A673 (cell line): ENCODE measurements at regions not wholly inside any gene's neighbourhood (a gene's known extent, or its start where the extent isn't known, plus 50 kb on each side); places are given as distances from the start of the nearest gene placed in this dataset.

Experiments used
- BruUV-seq: library from RNA; stranded (reverse); fragments of 400-500 nt; replicated peaks from 2 replicates; lab custom pipeline; 2021; lab: Mats Ljungman, UMichigan
- CTCF ChIA-PET: fragments of 300-600 bp; sonication (Branson Sonifier 250); formaldehyde crosslinking; loops from one replicate; lab custom pipeline; 2022; ENCODE audit warnings: antibody characterized with exemption; lab: Charles Lee
- POLR2A ChIA-PET: fragments of 300-600 bp; sonication (Branson Sonifier 250); formaldehyde crosslinking; loops from one replicate; lab custom pipeline; 2022; ENCODE audit warnings: antibody characterized with exemption; ENCODE audit not compliant: low non-redundant PET; lab: Charles Lee
- DNase-seq: peaks from one replicate; pipeline ENCODE4 v3.0.0-alpha.2; 2015; ENCODE audit warnings: low spot score
- H3K27ac ChIP-seq: fragments of 200-600 bp; sonication (generic); 2 replicates; pipeline ENCODE4 v1.5.1; 2016; ENCODE audit warnings: mixed run types, low read depth, mild to moderate bottlenecking, mixed read lengths, antibody characterized with exemption, low read length; ENCODE audit not compliant: poor library complexity, severe bottlenecking
- H3K27me3 ChIP-seq: fragments of 200-600 bp; sonication (generic); replicated peaks from 2 replicates; pipeline ENCODE4 v1.6.1; 2017; ENCODE audit warnings: mixed run types, low read depth, mild to moderate bottlenecking, mixed read lengths, antibody characterized with exemption, low read length; ENCODE audit not compliant: insufficient read depth, poor library complexity
- H3K36me3 ChIP-seq: fragments of 200-600 bp; sonication (generic); 2 replicates; pipeline ENCODE4 v1.6.1; 2016; ENCODE audit warnings: mixed run types, mild to moderate bottlenecking, mixed read lengths, antibody characterized with exemption, low read length; ENCODE audit not compliant: insufficient read depth, poor library complexity, severe bottlenecking
- H3K4me1 ChIP-seq: fragments of 200-600 bp; sonication (generic); 2 replicates; pipeline ENCODE4 v1.6.1; 2017; ENCODE audit warnings: mixed run types, mild to moderate bottlenecking, mixed read lengths, antibody characterized with exemption, low read length; ENCODE audit not compliant: insufficient read depth, poor library complexity, severe bottlenecking
- H3K4me3 ChIP-seq: fragments of 200-600 bp; sonication (generic); 2 replicates; pipeline ENCODE4 v1.5.1; 2016; ENCODE audit warnings: low read depth, mixed run types, mild to moderate bottlenecking, mixed read lengths, low read length; ENCODE audit not compliant: poor library complexity, severe bottlenecking
- H3K9me3 ChIP-seq: fragments of 200-600 bp; sonication (generic); 2 replicates; pipeline ENCODE4 v1.6.1; 2016; ENCODE audit warnings: mixed run types, low read depth, mild to moderate bottlenecking, mixed read lengths, antibody characterized with exemption, low read length; ENCODE audit not compliant: poor library complexity, severe bottlenecking
- EZH2 ChIP-seq: fragments of 200-600 bp; sonication (generic); IDR thresholded peaks from 2 replicates; pipeline ENCODE4 v1.6.1; 2017; ENCODE audit warnings: borderline replicate concordance, low read depth, mild to moderate bottlenecking, mixed read lengths, antibody characterized with exemption, low read length; ENCODE audit not compliant: poor library complexity, severe bottlenecking
- intact Hi-C: fragments of 100-400 bp; cut with micrococcal nuclease; formaldehyde crosslinking; loops from one replicate; pipeline ENCODE4 v1.10.0; 2022; ENCODE audit not compliant: unreplicated experiment
- TF ChIP-seq, protein P1 (sequence below): fragments of 300-800, 200-600 bp; sonication (generic); conservative IDR thresholded peaks from 2 replicates; pipeline ENCODE4 v1.5.1; 2017; ENCODE audit warnings: low read depth, mild to moderate bottlenecking, antibody characterized with exemption, low read length, moderate library complexity, mixed read lengths

DNA sequence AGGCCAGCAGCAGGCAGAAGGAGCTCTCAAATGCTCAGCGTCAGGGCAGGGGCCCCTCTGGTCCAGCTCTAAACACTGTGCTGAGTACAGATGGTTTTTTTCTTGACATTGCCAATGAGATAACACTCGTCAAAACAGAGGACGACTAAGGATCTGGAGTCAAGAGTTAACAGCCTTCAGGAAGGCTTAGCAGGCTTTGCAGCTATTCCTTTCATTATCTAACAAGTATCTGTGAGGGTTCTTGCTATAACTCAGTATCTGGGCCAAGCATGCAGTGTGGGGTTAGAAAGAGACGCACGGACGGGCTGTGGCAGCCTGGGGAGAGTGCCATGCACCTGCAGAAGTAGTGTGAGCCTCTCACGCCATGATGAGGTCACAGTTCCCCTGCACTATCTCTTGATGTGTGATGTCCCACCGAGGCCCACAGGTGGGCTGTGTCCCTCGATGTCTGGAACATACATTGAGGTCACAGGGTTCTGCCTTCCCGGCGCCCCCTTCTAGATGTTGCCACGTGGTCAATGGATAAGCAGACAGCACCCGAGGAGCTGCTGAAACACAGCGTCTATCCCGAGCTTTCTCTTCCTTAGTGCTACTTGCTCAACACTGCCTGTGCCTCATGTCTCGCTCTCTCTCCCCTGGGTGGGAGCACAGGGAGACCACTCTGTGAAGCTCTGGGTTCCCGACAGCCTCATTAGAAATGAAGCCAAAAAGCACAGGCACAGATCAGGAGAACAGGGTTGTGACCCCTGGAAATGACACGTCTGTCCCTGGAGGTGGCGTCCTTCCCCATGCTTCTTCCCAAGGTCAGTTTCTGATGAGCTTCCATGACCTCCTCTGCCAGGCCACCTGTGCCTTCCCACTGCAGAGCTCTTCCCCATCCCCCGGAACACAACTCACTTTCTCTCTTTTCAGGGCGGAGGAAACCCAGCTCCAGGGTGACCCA, 85.5 kb upstream of the RPS6KA2 start:
- CTCF ChIA-PET: no interaction called here
- no peaks in the 10 kb centered on the region for H3K36me3 ChIP-seq
- intact Hi-C loops: no loop called here
- no peak overlapping the region for H3K4me3 ChIP-seq
- POLR2A ChIA-PET: no interaction called here
- H3K9me3 ChIP-seq: no peaks in the 10 kb centered on the region
- TF ChIP-seq, protein P1, sequence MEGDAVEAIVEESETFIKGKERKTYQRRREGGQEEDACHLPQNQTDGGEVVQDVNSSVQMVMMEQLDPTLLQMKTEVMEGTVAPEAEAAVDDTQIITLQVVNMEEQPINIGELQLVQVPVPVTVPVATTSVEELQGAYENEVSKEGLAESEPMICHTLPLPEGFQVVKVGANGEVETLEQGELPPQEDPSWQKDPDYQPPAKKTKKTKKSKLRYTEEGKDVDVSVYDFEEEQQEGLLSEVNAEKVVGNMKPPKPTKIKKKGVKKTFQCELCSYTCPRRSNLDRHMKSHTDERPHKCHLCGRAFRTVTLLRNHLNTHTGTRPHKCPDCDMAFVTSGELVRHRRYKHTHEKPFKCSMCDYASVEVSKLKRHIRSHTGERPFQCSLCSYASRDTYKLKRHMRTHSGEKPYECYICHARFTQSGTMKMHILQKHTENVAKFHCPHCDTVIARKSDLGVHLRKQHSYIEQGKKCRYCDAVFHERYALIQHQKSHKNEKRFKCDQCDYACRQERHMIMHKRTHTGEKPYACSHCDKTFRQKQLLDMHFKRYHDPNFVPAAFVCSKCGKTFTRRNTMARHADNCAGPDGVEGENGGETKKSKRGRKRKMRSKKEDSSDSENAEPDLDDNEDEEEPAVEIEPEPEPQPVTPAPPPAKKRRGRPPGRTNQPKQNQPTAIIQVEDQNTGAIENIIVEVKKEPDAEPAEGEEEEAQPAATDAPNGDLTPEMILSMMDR: no peak
- no peak for TF ChIP-seq EZH2
- H3K27me3 ChIP-seq: no peaks in the 10 kb centered on the region
- no peak for DNase-seq
- no peaks in the 10 kb centered on the region for H3K4me1 ChIP-seq
- BruUV-seq: no TSS peak
- no peak overlapping the region for H3K27ac ChIP-seq

DNA sequence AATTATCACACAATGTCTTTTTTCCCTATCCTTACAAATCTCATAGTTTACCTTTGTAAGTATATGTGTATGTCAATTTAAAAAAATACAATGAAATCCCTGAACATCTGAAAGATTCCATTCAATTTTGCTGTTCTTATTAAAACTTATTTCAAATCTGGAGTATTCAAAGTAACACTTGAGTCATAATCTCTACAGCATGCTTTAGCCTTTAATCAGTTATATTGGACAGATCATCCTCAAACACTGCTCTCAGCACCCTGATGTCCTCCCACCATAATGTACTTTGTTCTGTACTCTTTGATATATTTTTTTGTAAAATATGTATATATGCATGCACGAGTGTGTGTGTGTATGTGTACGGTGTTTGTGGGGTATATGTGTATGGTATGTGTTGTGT, 83.0 kb upstream of the RPS6KA2 start:
- no TSS peak for BruUV-seq
- no peak for DNase-seq
- Histone ChIP-seq H3K9me3 (no peaks in the 10 kb centered on the region), H3K4me1 (no peaks in the 10 kb centered on the region), H3K27ac (no peak overlapping the region), H3K36me3 (no peaks in the 10 kb centered on the region), H3K27me3 (no peaks in the 10 kb centered on the region), H3K4me3 (no peak overlapping the region)
- ChIA-PET CTCF (no interaction called here), POLR2A (no interaction called here)
- intact Hi-C loops: no loop called here
- no peak for TF ChIP-seq EZH2
- TF ChIP-seq, protein P1: no peak

DNA sequence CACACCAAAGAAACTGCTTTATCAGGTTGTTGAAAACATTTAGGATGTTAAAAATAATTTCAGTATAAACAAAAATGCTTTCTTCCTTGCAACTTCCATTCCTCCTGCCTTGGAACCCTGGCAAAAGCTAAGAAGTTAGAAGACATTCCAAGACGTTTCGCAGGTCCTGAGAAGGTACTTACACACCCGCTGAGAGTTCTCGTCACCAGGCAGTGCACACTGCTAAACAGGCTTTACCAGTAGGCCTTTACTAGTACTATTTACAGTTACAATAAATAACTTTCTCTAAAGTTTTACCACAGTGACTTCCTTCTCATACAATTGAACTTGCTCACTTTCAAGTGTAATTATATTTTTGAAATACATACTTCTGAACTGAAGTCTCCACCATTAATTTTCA, 81.4 kb upstream of the RPS6KA2 start:
- intact Hi-C loops: no loop called here
- POLR2A ChIA-PET: no interaction called here
- no peak for TF ChIP-seq EZH2
- TF ChIP-seq, protein P1: no peak
- DNase-seq: no peak
- CTCF ChIA-PET: no interaction called here
- Histone ChIP-seq H3K4me1 (no peaks in the 10 kb centered on the region), H3K27me3 (peaks cover 4% of the 10 kb centered on the region), H3K27ac (no peak overlapping the region), H3K36me3 (no peaks in the 10 kb centered on the region), H3K9me3 (no peaks in the 10 kb centered on the region), H3K4me3 (no peak overlapping the region)
- BruUV-seq: no TSS peak
